Activated CD8-positive, alpha-beta memory T cell treated with anti-CD3 and anti-CD28 coated beads, Interleukin-2, amount 10 ng/mL, durations not matched to agents 7 days and 5 days (primary cell): ENCODE measurements at regions not wholly inside any gene's neighbourhood (a gene's known extent, or its start where the extent isn't known, plus 50 kb on each side); places are given as distances from the start of the nearest gene placed in this dataset.

Experiments used
- ATAC-seq: fragments of 150-1000 bp; cut with Tn5 transposase; one replicate; pipeline ENCODE4 v1.10.0; 2021; ENCODE audit warnings: moderate library complexity
- CTCF ChIA-PET: fragments of 350-600 bp; sonication (Branson Sonifier 250); formaldehyde crosslinking; loops from one replicate; lab custom pipeline; 2021; ENCODE audit warnings: antibody characterized with exemption; lab: Charles Lee
- DNase-seq: peaks from one replicate; pipeline ENCODE4 v3.0.0-alpha.2; 2020
- H3K27ac Mint-ChIP-seq: one replicate; pipeline ENCODE4 v1.8.0; 2021; ENCODE audit warnings: mild to moderate bottlenecking, mixed read lengths
- H3K27me3 Mint-ChIP-seq: one replicate; pipeline ENCODE4 v1.8.0; 2021; ENCODE audit warnings: mixed read lengths
- H3K36me3 Mint-ChIP-seq: one replicate; pipeline ENCODE4 v1.8.0; 2021; ENCODE audit warnings: mild to moderate bottlenecking, mixed read lengths
- H3K4me1 Mint-ChIP-seq: one replicate; pipeline ENCODE4 v1.8.0; 2021; ENCODE audit warnings: mixed read lengths
- H3K4me3 Mint-ChIP-seq: one replicate; pipeline ENCODE4 v1.8.0; 2021; ENCODE audit warnings: mild to moderate bottlenecking, moderate library complexity, mixed read lengths
- H3K9me3 Mint-ChIP-seq: one replicate; pipeline ENCODE4 v1.8.0; 2022; ENCODE audit warnings: low read depth, mixed read lengths

DNA sequence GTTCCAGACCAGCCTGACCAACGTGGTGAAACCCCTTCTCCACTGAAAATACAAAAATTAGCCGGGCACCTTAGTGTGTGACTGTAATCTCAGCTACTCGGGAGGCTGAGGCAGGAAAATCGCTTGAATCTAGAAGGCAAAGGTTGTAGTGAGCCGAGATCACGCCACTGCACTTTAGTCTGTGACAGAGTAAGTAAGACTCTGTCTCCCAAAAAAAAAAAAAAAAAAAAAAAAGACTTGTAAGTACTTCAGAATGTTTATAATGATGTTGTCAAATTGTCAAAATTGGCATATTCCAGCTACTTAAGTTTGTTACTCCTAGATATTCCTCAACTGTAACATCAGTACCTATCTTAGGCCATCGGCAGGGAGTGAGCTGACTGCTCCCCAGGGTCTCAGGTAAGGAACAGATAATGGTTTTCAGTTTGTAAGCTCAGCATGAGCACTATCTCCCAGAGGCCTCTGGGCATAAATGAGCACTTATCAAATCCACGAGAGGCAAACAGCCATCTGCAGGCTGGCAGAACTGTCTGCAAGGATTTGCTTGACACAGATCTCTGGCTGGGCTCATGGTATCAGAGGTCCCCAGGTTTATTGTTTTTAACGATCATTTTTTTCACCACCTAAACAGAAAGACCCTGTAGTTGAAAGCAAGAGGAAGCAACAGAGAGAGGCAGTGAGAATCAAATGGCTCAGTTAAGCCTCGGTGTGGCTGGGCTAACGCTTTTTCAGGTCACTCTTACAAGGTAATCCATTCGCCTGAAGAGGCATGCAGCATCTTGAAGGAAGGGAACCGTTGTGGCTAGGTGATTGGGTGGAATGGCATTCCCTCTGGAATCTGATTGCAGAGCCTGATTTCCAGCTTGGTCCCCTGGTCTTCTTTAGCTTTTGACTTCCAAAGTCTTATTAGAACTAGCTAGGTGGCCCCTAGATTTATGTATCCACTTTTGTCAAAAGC is 115.9 kb downstream of the LY86 start:
- Mint-ChIP-seq H3K27me3 (peaks cover 34% of the 10 kb centered on the region), H3K4me1 (no peaks in the 10 kb centered on the region), H3K36me3 (no peaks in the 10 kb centered on the region), H3K27ac (no peak overlapping the region), H3K9me3 (no peaks in the 10 kb centered on the region), H3K4me3 (no peak overlapping the region)
- CTCF ChIA-PET, result interaction anchor here (0.6 to 2.2 kb wide), 3 partner anchors 10 to 922 kb away, joined by 3 to 7 read pairs (median 6); no protein-coding TSS in a partner anchor
- DNase-seq (no peak), ATAC-seq (no peak)

DNA sequence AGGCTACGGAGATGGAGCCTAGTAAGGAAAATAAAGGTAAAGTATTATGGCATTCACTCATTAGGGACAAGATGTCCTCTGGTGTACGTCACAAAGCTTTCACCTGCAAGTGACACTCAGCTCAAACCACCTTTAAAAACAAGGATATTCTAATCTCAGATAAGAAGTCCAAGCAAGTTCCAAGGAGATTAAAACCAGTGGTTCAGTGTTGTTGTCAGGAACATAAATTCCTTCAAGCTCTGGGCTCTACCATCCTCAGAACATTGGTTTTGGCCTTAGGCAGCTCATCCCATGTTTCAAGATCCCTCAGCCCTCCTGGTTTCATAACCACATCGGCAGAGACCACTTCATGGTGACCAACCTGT is 116.5 kb downstream of the LY86 start:
- H3K9me3 Mint-ChIP-seq, result no peaks in the 10 kb centered on the region
- no peak overlapping the region for H3K4me3 Mint-ChIP-seq
- DNase-seq, result no peak
- CTCF ChIA-PET, result interaction anchor here (1.7 to 2.2 kb wide), 2 partner anchors 11 to 28 kb away, joined by 6 to 7 read pairs; no protein-coding TSS in a partner anchor
- ATAC-seq, result no peak
- no peaks in the 10 kb centered on the region for H3K4me1 Mint-ChIP-seq
- peaks cover 40% of the 10 kb centered on the region for H3K27me3 Mint-ChIP-seq
- H3K27ac Mint-ChIP-seq, result no peak overlapping the region
- no peaks in the 10 kb centered on the region for H3K36me3 Mint-ChIP-seq

DNA sequence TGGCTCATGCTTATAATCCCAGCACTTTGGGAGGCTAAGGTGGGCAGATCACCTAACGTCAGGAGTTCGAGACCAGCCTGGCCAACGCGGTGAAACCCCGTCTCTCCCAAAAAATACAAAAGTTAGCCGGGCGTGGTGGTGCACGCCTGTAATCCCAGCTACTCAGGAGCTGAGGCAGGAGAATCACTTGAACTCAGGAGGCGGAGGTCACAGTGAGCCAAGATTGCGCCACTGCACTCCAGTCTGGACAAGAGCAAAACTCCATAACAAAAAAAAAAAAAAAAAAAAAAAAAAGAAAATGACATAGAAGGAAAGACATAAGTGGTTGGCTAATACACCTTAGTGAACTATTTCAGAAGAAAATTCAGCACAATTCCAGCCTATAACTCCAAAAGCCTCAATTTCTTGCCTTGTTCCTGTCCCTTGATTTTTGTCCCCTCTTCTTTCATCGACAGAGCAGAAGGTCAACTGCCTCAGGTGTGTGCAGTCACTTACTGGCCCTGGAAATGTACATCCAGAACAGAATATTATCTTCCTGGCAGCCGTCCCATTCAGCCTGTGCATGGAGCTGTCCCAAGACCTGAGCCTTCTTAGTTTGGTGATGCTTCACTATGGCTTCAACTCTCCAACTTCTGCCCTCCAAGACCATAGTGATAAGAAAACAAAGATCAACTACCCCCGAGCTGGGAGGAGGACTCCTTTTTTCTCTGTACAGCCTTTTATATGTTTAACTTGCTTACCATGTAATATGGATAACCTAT is 117.6 kb downstream of the LY86 start:
- H3K27ac Mint-ChIP-seq, result no peak overlapping the region
- CTCF ChIA-PET, result interaction anchor here (1.8 kb wide), 1 partner anchor 10 kb away, joined by 9 read pairs; no protein-coding TSS in a partner anchor
- no peak overlapping the region for H3K4me3 Mint-ChIP-seq
- DNase-seq, result no peak
- H3K4me1 Mint-ChIP-seq, result peaks cover 3% of the 10 kb centered on the region
- peaks cover 48% of the 10 kb centered on the region for H3K27me3 Mint-ChIP-seq
- H3K9me3 Mint-ChIP-seq, result no peaks in the 10 kb centered on the region
- ATAC-seq, result no peak
- H3K36me3 Mint-ChIP-seq, result no peaks in the 10 kb centered on the region

DNA sequence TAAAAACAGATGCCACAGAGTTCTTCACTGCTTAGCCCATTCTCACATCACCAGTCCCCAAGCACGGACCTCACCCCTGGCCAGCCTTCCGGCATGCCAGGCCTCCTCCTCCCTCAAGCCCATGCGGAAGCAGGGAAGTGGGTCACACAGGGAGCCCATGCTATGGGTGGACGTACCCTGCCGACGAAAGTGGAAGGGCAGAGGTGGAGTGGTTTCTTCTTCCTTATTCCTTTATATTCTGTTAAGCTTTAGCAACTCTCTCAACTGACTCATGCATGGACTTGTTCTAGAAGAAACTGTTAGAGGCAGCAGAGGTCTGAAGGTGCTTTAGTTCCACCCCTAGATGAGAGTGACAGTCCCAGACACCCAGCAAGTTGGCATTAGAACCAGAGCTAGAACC is 118.6 kb downstream of the LY86 start:
- H3K4me3 Mint-ChIP-seq, result no peak overlapping the region
- H3K9me3 Mint-ChIP-seq, result no peaks in the 10 kb centered on the region
- ATAC-seq (no peak), DNase-seq (no peak)
- H3K36me3 Mint-ChIP-seq, result no peaks in the 10 kb centered on the region
- H3K27ac Mint-ChIP-seq, result no peak overlapping the region
- H3K27me3 Mint-ChIP-seq, result peaks cover 48% of the 10 kb centered on the region
- peaks cover 14% of the 10 kb centered on the region for H3K4me1 Mint-ChIP-seq
- CTCF ChIA-PET, result interaction anchor here (1.8 kb wide), 1 partner anchor 11 kb away, joined by 9 read pairs; no protein-coding TSS in a partner anchor

DNA sequence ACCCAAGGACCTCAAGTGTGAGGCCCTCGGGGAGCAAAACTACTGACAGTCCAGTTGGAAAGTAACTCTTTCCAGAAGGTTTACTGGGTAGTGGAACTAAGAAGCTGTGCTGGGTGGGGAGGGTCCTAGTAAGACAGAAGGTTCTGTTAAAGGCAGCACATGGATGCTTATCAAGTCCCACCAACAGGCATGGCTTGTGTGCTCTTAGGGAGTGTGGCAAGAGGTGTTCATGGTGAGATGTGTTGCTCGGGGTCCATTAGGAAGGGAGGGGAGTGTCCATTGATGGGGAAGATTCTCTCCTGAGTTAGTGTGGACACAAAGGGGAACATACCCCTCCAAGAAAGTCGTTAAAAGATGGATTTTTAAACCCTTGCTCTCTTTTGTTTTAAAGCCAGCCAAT is 120.6 kb downstream of the LY86 start:
- no peak overlapping the region for H3K4me3 Mint-ChIP-seq
- H3K27me3 Mint-ChIP-seq, result peaks cover 57% of the 10 kb centered on the region
- no peaks in the 10 kb centered on the region for H3K9me3 Mint-ChIP-seq
- CTCF ChIA-PET, result interaction anchor here (1.2 kb wide), 1 partner anchor 13 kb away, joined by 3 read pairs; no protein-coding TSS in a partner anchor
- ATAC-seq, result no peak
- H3K4me1 Mint-ChIP-seq, result peaks cover 28% of the 10 kb centered on the region
- DNase-seq, result no peak
- H3K36me3 Mint-ChIP-seq, result no peaks in the 10 kb centered on the region
- H3K27ac Mint-ChIP-seq, result no peak overlapping the region

DNA sequence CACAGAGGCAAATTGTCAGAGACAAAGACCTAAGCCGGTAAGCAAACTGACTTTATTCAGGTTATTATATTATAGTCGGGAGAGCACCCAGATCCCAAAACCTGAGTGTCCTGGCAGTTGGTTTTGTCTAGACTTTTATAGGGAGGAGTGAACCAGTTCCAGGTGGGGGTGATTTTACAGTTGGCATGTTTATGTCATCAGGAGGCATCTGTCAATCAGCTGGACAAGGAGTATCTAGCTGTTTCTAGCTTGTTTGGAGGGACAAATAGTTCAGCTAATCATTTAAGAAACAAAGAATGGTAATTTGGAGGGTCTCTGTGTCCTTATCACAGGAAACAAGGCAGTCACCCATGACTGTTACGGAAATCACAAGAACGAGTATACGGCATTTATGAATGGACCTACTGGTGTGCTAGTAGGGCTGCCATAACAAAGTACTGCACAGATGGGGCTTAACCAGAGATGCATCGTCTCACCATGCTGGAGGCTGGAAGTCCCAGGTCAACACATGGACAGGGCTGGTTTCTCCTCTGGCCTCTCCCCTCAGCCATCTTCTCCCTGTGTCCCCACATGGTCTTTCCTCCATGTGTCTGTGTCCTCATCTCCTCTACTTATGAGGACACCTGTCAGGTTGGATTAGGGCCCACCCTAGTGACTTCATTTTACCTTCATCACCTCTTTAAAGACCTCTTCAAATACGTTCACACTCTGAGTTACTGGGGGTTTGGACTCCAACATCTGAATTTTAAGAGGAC is 122.7 kb downstream of the LY86 start:
- Mint-ChIP-seq H3K27ac (no peak overlapping the region), H3K27me3 (peaks cover 51% of the 10 kb centered on the region), H3K9me3 (no peaks in the 10 kb centered on the region), H3K4me3 (no peak overlapping the region), H3K4me1 (peaks cover 28% of the 10 kb centered on the region), H3K36me3 (no peaks in the 10 kb centered on the region)
- DNase-seq (no peak), ATAC-seq (no peak)
- CTCF ChIA-PET, result interaction anchor here (2.1 kb wide), 1 partner anchor 14 kb away, joined by 8 read pairs; no protein-coding TSS in a partner anchor

DNA sequence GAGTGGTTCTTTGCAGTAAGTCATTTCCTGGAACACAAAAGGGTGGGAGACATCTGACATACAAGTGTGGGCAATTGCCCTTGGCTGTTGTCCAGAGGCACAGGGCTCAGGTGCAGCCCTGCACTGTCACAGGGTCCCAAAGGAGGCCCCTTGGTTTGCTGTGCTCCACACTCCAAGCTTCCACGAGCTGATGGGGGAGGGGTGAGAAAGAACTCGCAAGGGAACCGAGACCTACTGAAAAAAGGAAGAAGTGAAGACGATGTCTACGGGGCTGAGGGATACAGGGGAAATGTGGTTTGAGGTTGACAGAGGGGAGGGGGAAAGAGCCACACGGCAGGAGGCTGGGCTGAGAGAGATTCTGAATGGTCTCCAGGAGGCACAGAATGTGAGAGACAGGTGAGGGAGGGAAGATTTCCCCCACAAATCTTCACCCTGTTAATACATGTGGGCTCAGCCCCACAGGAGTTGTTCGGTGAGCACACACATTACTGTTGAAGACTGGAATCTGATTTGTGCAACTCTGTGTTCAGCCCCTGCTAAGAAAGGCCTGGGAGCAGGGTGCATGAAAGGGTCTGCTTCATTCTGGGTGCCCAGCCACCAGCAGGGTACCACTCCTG is 123.4 kb downstream of the LY86 start:
- no peaks in the 10 kb centered on the region for H3K9me3 Mint-ChIP-seq
- ATAC-seq, result peak; percentile 65
- no peaks in the 10 kb centered on the region for H3K36me3 Mint-ChIP-seq
- peaks cover 28% of the 10 kb centered on the region for H3K4me1 Mint-ChIP-seq
- DNase-seq, result no peak
- peaks cover 50% of the 10 kb centered on the region for H3K27me3 Mint-ChIP-seq
- H3K27ac Mint-ChIP-seq, result peak overlapping the region; percentile 39
- CTCF ChIA-PET, result interaction anchor here (1.4 to 2.2 kb wide), 3 partner anchors 11 to 15 kb away, joined by 4 to 9 read pairs (median 8); no protein-coding TSS in a partner anchor
- H3K4me3 Mint-ChIP-seq, result peak overlapping the region; percentile 9

DNA sequence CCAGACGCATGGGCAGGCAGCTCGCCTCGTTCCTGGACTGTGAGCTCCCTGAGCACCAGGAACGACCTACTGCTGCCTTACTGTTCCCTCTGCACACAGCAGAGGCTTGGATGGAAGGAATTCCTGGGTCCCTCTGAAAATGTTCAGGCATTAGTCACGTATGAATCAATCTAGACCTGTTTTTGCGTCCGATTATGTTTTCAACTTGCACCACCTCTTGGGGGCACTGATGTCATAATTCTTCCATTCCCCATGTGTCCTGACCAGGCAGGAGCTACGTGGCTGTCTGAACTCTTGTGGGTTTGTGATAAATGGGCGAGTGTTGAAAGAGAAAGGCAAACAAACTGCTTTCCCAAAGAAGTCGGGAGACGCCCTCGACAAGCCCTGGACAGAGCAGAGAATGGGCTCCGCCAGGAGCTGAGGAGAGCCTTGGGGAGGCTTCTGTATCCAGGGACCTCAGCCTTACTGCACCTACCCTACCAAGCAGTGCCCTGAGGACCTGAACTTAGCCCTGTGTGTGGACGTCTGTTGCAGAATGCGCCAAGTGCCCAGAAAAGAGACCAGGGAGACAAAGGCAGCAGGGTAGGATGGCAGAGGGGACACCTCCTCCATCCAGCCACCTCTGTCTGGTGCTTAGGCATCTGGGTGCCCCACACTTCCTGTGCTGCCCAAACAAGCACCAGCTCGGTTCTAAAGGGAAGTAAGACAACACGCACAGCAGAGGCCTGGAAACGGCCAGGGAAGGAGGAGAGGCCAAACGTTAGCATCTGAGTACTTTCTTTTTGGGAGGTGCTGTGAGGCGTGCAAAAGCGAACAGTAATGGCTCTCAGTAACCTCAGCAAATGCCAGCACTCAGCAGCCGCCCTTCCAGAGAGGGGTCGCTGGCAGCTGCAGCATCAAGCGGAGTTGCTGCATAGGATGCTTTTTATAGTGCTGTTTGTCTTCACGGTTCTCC is 124.2 kb downstream of the LY86 start:
- H3K4me1 Mint-ChIP-seq, result peaks cover 28% of the 10 kb centered on the region
- no peaks in the 10 kb centered on the region for H3K9me3 Mint-ChIP-seq
- H3K4me3 Mint-ChIP-seq, result no peak overlapping the region
- DNase-seq (no peak), ATAC-seq (no peak)
- CTCF ChIA-PET, result interaction anchor here (1.4 to 2.2 kb wide), 2 partner anchors 11 to 16 kb away, joined by 4 to 9 read pairs; no protein-coding TSS in a partner anchor
- H3K27ac Mint-ChIP-seq, result no peak overlapping the region
- H3K36me3 Mint-ChIP-seq, result no peaks in the 10 kb centered on the region
- H3K27me3 Mint-ChIP-seq, result peaks cover 44% of the 10 kb centered on the region

DNA sequence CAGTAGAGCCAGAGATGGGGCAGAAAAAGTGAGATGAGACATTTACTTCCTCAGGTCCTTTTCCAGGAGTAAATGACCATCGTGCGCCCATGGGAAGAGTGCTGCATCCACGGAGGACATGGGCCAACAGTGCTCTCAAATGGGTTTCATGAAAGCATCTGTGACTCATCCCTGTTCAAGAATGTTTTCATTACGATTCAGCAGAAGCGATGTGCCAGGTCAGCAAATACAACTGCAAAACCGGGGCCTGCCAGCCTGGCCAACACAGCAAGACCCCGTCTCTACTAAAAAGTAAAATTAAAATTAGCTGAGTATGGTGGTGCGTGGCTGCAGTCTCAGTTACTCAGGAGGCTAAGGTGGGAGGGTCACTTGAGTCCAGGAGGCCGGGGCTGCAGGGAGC is 125.1 kb downstream of the LY86 start:
- H3K4me1 Mint-ChIP-seq, result peaks cover 33% of the 10 kb centered on the region
- H3K4me3 Mint-ChIP-seq, result no peak overlapping the region
- H3K9me3 Mint-ChIP-seq, result no peaks in the 10 kb centered on the region
- ATAC-seq, result no peak
- H3K27me3 Mint-ChIP-seq, result peaks cover 39% of the 10 kb centered on the region
- no peak overlapping the region for H3K27ac Mint-ChIP-seq
- H3K36me3 Mint-ChIP-seq, result no peaks in the 10 kb centered on the region
- no peak for DNase-seq
- CTCF ChIA-PET, result interaction anchor here (1.4 to 2.2 kb wide), 2 partner anchors 11 to 17 kb away, joined by 4 to 9 read pairs; no protein-coding TSS in a partner anchor

DNA sequence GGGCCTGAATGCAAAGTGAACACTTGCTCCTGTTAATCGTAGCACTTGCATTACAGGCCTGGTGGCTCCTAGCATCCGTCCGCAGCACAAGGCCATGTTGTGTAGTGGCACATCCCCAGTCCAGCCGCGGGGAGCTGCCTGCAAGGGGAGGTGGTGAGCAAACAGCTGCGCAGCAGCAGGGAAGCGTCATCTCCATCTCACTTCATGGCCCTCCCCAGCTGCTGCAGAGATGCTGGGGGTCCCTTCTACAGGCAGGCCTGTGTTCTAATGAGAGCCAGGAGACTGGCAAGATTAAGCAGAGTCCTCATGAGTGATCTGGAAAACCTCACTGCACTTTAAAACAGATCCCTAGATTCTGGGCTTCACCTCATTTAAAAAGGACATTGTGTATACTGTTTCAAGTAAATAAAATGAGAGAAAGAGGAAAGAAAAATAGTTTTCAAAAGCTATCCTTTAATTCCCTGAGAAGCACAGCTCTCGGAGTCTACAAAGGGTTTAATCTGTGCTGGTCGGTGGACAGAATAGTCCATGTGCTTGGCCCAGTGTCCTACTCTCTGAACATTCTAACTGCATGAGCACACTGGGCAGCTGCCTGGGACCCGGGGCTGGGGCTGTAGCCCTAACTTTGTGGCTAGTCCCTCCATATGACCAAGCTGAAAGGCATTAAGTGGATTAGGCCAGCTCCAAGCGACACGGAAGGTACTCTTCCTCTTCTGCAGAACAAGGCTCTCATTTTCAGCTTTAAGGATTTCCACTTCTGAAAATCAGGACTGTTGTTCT is 125.8 kb downstream of the LY86 start:
- Mint-ChIP-seq H3K4me1 (peaks cover 33% of the 10 kb centered on the region), H3K9me3 (no peaks in the 10 kb centered on the region), H3K27ac (no peak overlapping the region), H3K36me3 (no peaks in the 10 kb centered on the region), H3K4me3 (no peak overlapping the region), H3K27me3 (peaks cover 37% of the 10 kb centered on the region)
- ATAC-seq (no peak), DNase-seq (no peak)
- CTCF ChIA-PET, result interaction anchor here (0.5 to 2.2 kb wide), 3 partner anchors 11 to 114 kb away, joined by 3 to 9 read pairs (median 4); no protein-coding TSS in a partner anchor

DNA sequence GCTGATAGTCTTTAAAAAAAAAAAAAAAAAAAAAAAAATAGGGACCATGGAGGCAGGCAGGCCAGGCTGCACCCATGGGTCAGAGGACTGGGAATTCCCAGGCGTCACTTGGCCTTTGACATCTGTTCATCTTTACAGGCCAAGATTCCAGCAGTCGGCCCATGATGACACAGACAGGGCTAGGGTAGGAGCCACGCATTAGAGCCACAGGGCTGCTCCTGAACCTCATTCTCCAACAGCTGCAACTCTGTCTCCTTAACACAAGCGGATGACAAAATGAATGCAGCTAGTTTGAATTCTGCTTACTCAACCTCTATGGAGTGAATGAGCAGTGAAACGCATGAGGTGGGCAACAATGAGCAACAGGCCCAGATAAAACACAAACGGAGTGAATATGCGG is 126.4 kb downstream of the LY86 start:
- Mint-ChIP-seq H3K9me3 (no peaks in the 10 kb centered on the region), H3K36me3 (no peaks in the 10 kb centered on the region), H3K27ac (no peak overlapping the region), H3K27me3 (peaks cover 35% of the 10 kb centered on the region), H3K4me3 (no peak overlapping the region), H3K4me1 (peaks cover 33% of the 10 kb centered on the region)
- no peak for DNase-seq
- CTCF ChIA-PET, result interaction anchor here (1.4 kb wide), 1 partner anchor 10 kb away, joined by 4 read pairs; no protein-coding TSS in a partner anchor
- ATAC-seq, result no peak
